H4 (cell line): ENCODE measurements at regions not wholly inside any gene's neighbourhood (a gene's known extent, or its start where the extent isn't known, plus 50 kb on each side); places are given as distances from the start of the nearest gene placed in this dataset.
"Not testable (repeated sequence)": the region's sequence is repeated elsewhere in the genome, so short reads cannot be mapped to it uniquely, and the experiment has no call there.

Source experiments
- DNase-seq: peaks from one replicate; pipeline ENCODE4 v3.0.0-alpha.2; 2015; ENCODE audit warnings: low spot score

- no peak for DNase-seq
Measured at GRCh38 chrX:45986971-45987370, 558.2 kb downstream of the ZNF674 start.

- DNase-seq, result no peak
Measured at GRCh38 chrX:45986081-45986480, 559.1 kb downstream of the ZNF674 start.

GRCh38 chrX:45982958-45983727 is 562.1 kb downstream of the ZNF674 start:
- not testable (repeated sequence) for DNase-seq

GRCh38 chrX:45980726-45981125 is 564.5 kb downstream of the ZNF674 start:
- no peak for DNase-seq

GRCh38 chrX:45975633-45976032 is 569.6 kb downstream of the ZNF674 start:
- DNase-seq, result no peak

GRCh38 chrX:45972636-45973035 is 572.6 kb downstream of the ZNF674 start:
- DNase-seq, result no peak

- no peak for DNase-seq
Measured at GRCh38 chrX:45959567-45959966, 585.7 kb downstream of the ZNF674 start.

GRCh38 chrX:45956191-45956870 is 588.9 kb downstream of the ZNF674 start:
- no peak for DNase-seq

- no peak for DNase-seq
Measured at GRCh38 chrX:45955661-45956060, 589.6 kb downstream of the ZNF674 start.

GRCh38 chrX:45954026-45954425 is 591.2 kb downstream of the ZNF674 start:
- no peak for DNase-seq

GRCh38 chrX:45952030-45952429 is 593.2 kb downstream of the ZNF674 start:
- no peak for DNase-seq

- no peak for DNase-seq
Measured at GRCh38 chrX:45935408-45935807, 609.8 kb downstream of the ZNF674 start.

- DNase-seq, result no peak
Measured at GRCh38 chrX:45912316-45912715, 632.9 kb downstream of the ZNF674 start.

GRCh38 chrX:45907786-45908185 is 637.4 kb downstream of the ZNF674 start:
- DNase-seq, result no peak

GRCh38 chrX:45903781-45904201 is 641.4 kb downstream of the ZNF674 start:
- no peak for DNase-seq

GRCh38 chrX:45900766-45901615 is 644.2 kb downstream of the ZNF674 start:
- DNase-seq, result no peak

- no peak for DNase-seq
Measured at GRCh38 chrX:45894864-45895645, 650.2 kb downstream of the ZNF674 start.

- DNase-seq, result no peak
Measured at GRCh38 chrX:45889471-45889870, 655.8 kb downstream of the ZNF674 start.

GRCh38 chrX:45888518-45888917 is 656.7 kb downstream of the ZNF674 start:
- DNase-seq, result no peak

- no peak for DNase-seq
Measured at GRCh38 chrX:45885931-45886330, 659.3 kb downstream of the ZNF674 start.

- DNase-seq, result no peak
Measured at GRCh38 chrX:45879512-45879911, 665.7 kb downstream of the ZNF674 start.

- no peak for DNase-seq
Measured at GRCh38 chrX:45876206-45876605, 669.0 kb downstream of the ZNF674 start.
